Anterior cingulate cortex (tissue), 58 donors: ENCODE measurements at regions not wholly inside any gene's neighbourhood (a gene's known extent, or its start where the extent isn't known, plus 50 kb on each side); places are given as distances from the start of the nearest gene placed in this dataset.

Source experiments
- DNase-seq, 58 donors: peaks; one replicate each; lab custom pipeline; 2025; lab: John Stamatoyannopoulos, UW

DNA sequence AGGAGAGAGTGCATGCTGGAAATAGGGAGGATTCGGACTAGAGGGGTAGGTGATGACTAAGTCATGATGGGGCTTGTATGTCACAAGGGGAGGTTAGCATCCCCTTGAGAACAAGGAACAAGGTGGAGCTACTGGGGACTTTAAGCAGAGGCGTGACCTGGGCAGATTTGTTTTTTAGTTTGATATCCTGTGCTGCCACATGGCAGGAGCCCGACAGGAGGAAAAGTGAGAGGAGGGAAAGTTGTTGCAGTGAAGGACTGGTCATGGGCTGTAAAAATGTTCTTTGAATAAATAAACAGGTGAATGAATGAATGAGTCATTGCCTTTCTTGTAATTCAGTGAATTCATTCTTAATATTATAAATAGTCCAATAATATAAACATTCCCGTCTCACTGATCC, 365.1 kb upstream of the CDH5 start:
- no peak for DNase-seq

GRCh38 chr16:65998443-65998842, 368.0 kb upstream of the CDH5 start:
- no peak for DNase-seq

DNA sequence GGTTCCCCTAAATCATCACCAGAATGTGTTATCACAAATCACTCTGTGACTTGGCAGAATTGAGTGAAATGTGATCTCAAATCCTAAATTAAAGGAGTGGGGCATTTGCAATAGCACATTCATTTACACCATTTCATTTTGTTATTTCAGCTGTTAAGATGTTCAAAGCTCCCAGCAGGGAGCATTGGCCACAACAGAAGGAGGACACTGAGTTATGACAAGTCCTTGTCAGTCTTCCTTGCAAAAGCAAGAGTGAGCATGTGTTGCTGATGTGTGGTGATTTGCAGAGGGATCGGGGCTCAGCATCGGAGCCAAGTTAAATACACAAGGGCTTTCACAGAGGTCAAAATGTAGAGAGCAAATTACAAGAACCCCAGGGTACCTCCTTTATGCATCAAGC, 372.2 kb upstream of the CDH5 start:
- DNase-seq, result no peak

- no peak for DNase-seq
Observed at GRCh38 chr16:65991149-65991701, 375.3 kb upstream of the CDH5 start.

GRCh38 chr16:65989861-65990604, 376.5 kb upstream of the CDH5 start:
- no peak for DNase-seq

DNA sequence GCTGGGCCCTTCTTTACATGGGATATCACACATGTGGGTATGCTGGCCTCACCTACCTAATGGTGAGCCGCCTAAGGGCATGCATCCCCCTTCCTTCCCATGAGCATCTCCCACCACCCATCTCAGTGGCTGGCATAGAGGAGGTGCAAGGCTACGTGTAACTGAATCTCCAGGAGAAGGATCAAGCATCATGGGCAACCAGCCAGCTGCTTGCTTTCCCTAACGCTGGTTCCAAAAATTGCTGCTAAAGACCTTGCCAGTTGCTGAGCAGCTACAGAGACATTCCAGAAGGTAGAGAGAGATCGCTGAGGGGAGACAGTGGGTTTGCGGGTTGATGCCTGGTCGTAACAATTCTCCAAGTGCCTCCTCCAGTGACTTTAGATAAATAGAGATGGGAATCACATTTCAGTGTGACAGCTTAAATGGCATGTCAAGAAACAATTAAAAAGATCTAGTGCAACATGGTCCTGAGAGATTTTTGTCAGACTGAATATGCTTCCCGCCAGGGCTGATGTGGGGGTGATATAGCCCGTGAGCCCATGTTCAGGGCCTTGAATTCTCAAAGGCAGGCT, 378.4 kb upstream of the CDH5 start:
- no peak for DNase-seq

DNA sequence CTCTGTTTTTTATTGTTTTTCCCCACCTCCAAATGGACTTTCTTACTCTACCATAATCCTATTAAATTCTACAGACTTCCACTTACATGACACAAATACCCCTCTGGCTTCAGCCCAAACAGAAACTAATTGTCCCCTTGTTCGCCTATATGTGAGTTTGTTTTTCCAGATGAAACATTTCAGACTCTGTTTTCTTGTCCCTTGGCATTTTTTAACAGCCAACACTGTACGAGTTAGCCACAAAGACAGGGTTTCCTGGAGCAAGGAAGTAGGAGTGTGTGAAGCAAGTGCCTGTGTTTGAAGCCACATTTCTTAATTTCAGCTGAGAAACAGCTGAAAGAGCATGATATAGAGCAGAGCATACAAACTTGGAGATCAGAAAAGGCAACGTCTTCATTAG, 382.2 kb upstream of the CDH5 start:
- no peak for DNase-seq

DNA sequence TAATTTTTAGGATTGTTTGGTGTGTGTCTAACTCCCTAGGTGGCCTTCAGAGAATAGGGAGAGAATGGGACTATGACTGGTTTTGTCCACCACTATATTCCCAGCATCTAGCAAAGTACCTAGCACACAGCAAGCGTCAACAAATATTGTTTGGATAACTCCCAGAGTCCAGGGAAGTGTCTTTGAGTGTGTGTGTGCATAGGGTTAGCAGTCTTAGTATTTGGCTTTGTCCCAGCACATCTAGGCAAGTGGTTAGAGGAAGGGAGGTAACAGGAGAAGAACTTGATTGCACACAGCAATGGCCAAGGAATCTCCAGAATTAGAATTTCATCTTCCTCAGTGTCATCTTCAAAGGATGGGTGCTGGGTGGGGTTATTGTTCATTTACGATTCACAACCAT, 385.4 kb upstream of the CDH5 start:
- no peak for DNase-seq

DNA sequence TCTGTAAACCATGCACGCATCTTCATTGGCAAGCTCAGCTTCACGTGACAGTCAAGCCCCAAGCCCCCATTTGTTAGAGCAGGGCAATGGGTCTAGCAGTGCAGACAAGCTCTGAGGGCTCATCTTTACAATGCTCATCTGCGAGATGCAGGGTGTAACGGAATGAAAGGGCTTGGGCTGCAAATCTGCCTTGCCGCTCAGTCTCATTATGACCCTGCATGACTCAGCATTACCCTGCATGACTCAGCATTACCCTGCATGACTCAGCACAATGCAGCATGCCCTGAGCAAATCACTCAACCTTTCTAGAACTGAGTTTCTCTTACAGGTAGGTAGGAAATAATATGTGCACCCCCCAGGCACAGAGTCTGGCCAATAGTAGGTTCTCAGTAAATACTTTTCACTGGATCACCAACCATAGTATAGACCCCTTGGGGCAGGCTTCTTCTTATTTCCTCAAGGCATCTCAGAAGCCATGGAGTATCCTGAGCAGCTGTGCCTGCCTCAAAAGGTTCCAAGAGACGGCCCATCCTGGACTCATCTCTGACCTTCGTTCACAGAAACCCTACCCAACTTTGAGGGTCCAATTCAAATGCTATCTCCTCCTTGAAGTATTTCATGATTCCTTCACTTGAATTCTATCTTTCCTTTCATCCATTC, 391.3 kb upstream of the CDH5 start:
- DNase-seq, result no peak

DNA sequence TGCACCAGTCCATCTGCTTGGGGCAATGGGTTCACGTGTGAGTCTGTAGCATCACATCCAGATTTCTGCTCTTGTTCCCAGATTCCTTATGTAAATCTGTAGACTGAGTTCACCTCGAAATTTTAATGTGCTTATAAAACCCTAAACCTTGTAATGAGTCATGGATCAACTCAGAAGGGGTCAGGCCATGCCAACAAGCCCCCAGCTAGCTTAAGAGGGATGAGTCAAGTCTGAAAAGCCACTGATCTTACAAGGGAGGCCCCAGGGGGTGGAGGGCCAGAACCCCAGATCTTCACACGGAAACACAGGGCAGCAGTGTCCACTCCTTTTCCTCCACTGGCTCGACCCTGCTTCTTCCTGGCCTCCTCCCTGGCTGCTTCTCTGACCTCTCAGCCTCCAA, 399.1 kb upstream of the CDH5 start:
- no peak for DNase-seq

DNA sequence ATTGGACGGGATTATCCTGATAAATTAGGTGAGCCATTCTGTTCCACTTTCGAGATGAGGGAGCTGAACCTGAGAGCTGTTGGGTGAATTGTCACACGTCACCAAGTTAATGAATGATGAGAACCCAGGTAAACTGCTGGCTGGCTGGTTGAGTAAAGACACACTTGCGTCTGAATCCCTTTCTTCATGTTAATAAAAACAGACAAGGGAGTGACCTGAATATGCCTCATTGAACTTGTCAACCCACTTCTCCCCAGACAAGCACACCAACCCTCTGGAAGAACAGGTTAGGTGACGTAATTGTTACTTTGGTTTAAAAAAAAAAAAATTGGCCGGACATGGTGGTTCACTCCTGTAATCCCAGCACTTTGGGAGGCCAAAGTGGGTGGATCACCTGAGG, 400.9 kb upstream of the CDH5 start:
- DNase-seq, result no peak

- DNase-seq, result no peak
Observed at GRCh38 chr16:65964752-65965151, 401.7 kb upstream of the CDH5 start.

DNA sequence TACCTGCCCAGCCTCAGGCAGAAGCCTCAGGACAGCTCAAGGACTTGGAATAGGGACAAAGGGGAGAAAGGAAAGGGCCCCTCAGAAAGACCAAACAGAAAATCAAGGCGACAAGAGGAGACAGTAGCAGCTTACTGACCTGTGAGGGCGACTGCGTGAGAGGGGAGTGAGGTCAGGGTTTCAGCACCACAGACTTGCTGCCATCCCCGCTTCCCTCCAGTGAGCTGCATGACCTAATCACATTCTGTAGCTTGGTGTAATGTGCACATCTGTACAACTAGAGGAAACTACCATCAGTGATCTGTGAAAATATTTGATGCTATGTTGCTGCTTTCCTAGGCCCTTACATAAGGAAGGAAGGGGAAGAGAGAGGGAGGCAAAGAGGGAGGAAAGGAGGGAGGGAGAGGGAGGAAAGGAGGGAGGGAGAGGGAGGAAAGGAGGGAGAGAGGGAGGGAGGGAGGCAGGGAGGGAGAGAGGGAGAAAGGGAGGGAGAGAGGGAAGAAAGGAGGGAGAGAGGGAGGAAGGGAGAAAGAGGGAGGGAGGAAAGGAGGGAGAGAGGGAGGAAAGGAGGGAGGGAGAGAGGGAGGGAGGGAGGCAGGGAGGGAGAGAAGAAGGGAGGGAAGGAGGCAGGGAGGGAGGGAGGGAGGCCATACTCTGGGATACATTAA, 404.9 kb upstream of the CDH5 start:
- no peak for DNase-seq

- no peak for DNase-seq
Observed at GRCh38 chr16:65959983-65960382, 406.5 kb upstream of the CDH5 start.

DNA sequence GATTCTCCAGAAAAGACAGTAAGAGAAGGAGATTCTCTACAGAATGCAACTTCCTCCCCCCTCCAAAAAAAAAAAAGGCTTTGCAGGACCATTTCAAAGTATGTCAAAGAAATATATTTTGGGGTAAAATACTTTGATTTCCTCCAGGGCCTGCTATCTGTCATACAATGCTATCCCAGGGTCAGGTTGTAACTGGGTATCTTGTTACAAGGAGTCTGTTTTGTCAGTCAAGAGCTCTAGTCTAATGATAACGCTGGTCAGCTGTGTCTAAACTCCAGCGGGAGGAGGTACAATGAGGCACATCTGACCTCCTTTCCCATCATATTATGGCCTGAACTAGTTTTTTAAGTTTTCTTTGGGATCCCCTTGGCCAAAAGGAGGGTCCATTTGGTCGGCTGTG, 408.4 kb upstream of the CDH5 start:
- DNase-seq, result no peak

GRCh38 chr16:65956100-65956499, 410.4 kb upstream of the CDH5 start:
- DNase-seq, result no peak

DNA sequence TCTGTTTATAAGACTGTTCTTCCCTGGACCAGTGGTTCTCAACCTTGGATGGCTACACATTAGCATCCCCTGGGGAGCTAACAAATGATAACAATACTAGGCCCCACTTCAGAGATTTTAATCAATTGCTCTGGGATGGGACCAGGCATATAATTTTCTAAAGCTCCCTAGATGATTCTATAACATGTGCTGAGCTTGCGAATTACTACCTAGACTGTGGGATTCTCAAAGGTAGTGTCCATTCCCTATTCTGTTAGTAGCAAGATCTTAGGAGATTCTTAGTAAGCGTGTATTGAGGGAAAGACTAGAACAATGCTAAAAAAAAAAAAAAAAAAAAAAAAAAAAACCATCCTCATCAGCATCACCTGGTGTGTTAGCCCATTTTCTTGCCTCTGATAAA, 412.0 kb upstream of the CDH5 start:
- DNase-seq, result no peak

DNA sequence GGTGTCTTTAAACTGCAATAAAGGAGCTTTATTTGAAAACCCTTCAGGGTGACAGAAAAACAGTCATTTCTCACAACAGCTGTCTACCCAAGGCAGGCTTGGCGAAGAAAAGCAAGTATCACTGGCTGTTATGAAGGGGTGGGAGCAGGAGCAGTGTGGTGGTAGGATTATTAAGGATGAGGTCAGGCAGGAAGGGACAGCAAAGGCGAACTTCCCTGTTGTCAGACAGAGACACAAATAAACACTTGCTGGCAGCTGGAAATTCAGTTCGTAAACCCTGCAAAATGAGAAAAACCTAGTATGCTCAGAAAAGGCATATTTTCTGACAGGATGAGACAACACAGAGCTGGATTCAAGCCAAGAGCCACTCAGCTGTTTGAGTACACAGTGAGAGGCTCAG, 416.3 kb upstream of the CDH5 start:
- no peak for DNase-seq

- DNase-seq, result no peak
Observed at GRCh38 chr16:65948361-65948760, 418.1 kb upstream of the CDH5 start.

DNA sequence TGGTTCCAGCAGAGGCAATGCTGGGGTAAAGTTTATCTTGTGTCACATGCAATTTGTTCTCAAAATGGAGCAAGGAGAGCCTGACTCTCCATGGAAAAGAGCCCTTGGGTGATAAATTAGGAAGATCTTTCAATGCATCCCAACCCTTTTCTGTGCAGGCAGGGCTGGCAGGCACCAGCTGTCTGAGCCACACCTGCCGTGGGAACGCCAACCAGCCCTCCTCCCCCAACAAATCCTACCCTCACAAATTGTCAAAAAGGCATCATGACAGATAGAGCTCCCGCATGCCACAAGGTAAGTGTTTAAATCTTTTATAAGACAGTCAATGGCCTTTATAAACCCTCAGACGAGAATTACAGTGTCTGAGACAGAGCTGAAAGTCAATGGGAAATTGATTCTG, 418.5 kb upstream of the CDH5 start:
- DNase-seq, result peak in 1 of 58 donors; percentile 9

GRCh38 chr16:65945493-65945892, 421.0 kb upstream of the CDH5 start:
- no peak for DNase-seq
